NT2/D1 (cell line): ENCODE measurements at regions not wholly inside any gene's neighbourhood (a gene's known extent, or its start where the extent isn't known, plus 50 kb on each side); places are given as distances from the start of the nearest gene placed in this dataset.

Source experiments
- SUZ12 ChIP-seq: IDR thresholded peaks from 2 replicates; pipeline ENCODE4 v1.6.1; 2011; ENCODE audit not compliant: insufficient read length, insufficient read depth; ENCODE audit errors: extremely low read depth
- YY1 ChIP-seq: IDR thresholded peaks from 2 replicates; pipeline ENCODE4 v1.6.1; 2011; ENCODE audit not compliant: insufficient read length, insufficient read depth
- ZNF274 ChIP-seq: IDR thresholded peaks from 2 replicates; pipeline ENCODE4 v1.6.1; 2011; ENCODE audit warnings: mild to moderate bottlenecking, low read depth, low read length

DNA sequence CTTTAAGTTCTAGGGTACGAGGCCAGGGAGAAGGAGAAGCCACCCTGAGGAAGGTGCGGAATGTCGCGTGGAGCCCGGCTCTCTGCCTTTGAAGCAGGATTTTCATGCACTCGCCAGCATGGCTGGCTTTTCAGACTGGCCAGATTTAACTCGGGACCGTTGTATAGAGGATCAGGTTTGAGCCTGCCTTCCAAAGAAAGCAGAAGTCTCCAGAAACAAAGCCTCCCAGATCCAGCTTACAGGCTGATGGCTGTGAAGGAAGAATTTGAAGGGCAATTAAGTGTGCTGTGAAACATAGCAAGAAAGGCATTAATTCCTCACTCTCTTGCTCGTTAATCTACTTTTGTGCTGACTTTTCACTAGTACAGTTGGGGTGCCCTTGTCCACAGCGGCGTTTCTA, 140.2 kb downstream of the SOX1 start:
- TF ChIP-seq YY1 (no peak), ZNF274 (no peak), SUZ12 (no peak)
